ENCODE measurements at regions not wholly inside any gene's neighbourhood (a gene's known extent, or its start where the extent isn't known, plus 50 kb on each side); places are given as distances from the start of the nearest gene placed in this dataset.

DNA sequence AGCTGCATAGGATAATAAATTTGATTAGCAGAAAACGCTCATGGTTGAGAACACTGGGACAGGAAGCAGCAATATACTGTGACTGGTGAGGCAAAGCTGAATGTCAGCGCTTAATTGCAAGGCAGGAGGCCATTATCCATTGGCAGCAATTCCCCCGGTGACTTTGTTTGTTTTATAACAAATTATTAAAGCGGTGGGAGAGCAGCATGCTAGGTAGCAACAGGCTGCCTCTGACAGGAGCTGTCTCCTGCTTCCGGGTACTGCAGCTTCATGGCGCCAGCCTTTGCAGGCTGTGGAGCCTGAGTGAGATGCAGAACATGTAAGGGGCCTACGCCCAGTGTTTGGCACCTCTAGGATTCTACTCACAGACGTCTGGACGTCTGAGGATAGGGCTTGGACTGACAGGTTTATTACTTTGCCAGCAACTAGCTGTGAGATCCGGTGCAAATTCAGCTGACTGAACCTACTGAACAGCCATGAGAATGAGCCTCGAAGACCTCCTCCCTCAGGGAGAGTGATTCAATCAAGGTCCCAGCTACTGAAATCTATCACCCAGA, 82.1 kb upstream of the SSTR1 start:
- ChIA-PET POLR2A (no interaction called here), CTCF (no interaction called here)
- no peak overlapping the region for H3K27ac ChIP-seq (ENCODE audit: low read length)
- H3K9me3 ChIP-seq (ENCODE audit: control insufficient read depth, insufficient read depth, low read depth, low read length) = no peaks in the 10 kb centered on the region
- TF ChIP-seq SIN3A (IDR thresholded peaks at IDR 0.05; ENCODE audit: borderline replicate concordance, insufficient read depth, low read depth, low read length) = no peak
- no peak for TF ChIP-seq TCF7L2 (IDR thresholded peaks at IDR 0.05; ENCODE audit: low read depth, low read length)
- TF ChIP-seq POLR2AphosphoS5 (IDR thresholded peaks at IDR 0.05; ENCODE audit: low read depth, low read length) = no peak
- TF ChIP-seq, protein P1, sequence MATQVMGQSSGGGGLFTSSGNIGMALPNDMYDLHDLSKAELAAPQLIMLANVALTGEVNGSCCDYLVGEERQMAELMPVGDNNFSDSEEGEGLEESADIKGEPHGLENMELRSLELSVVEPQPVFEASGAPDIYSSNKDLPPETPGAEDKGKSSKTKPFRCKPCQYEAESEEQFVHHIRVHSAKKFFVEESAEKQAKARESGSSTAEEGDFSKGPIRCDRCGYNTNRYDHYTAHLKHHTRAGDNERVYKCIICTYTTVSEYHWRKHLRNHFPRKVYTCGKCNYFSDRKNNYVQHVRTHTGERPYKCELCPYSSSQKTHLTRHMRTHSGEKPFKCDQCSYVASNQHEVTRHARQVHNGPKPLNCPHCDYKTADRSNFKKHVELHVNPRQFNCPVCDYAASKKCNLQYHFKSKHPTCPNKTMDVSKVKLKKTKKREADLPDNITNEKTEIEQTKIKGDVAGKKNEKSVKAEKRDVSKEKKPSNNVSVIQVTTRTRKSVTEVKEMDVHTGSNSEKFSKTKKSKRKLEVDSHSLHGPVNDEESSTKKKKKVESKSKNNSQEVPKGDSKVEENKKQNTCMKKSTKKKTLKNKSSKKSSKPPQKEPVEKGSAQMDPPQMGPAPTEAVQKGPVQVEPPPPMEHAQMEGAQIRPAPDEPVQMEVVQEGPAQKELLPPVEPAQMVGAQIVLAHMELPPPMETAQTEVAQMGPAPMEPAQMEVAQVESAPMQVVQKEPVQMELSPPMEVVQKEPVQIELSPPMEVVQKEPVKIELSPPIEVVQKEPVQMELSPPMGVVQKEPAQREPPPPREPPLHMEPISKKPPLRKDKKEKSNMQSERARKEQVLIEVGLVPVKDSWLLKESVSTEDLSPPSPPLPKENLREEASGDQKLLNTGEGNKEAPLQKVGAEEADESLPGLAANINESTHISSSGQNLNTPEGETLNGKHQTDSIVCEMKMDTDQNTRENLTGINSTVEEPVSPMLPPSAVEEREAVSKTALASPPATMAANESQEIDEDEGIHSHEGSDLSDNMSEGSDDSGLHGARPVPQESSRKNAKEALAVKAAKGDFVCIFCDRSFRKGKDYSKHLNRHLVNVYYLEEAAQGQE (IDR thresholded peaks at IDR 0.05; ENCODE audit: insufficient read depth in 1 of 2, low read depth in 2 of 2, low read length in 1 of 2) = no peak
- TF ChIP-seq, protein P2, sequence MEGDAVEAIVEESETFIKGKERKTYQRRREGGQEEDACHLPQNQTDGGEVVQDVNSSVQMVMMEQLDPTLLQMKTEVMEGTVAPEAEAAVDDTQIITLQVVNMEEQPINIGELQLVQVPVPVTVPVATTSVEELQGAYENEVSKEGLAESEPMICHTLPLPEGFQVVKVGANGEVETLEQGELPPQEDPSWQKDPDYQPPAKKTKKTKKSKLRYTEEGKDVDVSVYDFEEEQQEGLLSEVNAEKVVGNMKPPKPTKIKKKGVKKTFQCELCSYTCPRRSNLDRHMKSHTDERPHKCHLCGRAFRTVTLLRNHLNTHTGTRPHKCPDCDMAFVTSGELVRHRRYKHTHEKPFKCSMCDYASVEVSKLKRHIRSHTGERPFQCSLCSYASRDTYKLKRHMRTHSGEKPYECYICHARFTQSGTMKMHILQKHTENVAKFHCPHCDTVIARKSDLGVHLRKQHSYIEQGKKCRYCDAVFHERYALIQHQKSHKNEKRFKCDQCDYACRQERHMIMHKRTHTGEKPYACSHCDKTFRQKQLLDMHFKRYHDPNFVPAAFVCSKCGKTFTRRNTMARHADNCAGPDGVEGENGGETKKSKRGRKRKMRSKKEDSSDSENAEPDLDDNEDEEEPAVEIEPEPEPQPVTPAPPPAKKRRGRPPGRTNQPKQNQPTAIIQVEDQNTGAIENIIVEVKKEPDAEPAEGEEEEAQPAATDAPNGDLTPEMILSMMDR (IDR thresholded peaks at IDR 0.05) = no peak
- no TSS peak for BruUV-seq (replicated peaks)
- intact Hi-C loops (cut with micrococcal nuclease; ENCODE audit: unreplicated experiment) (no loop called here), in situ Hi-C loops (cut with HindIII; ENCODE audit: low pct_unique_long_range_greater_than_20kb, low sequenced_read_pairs) (no loop called here)
- no peaks in the 10 kb centered on the region for H3K4me1 ChIP-seq (ENCODE audit: control insufficient read depth, insufficient read depth, low read length)
- DNase-seq (ENCODE audit: low read depth, low spot score) (no peak), ATAC-seq (no peak)
- H3K36me3 ChIP-seq (ENCODE audit: control insufficient read depth, insufficient read depth, low read length) = no peaks in the 10 kb centered on the region
- H3K27me3 ChIP-seq (ENCODE audit: control insufficient read depth, insufficient read depth, low read length) = no peaks in the 10 kb centered on the region
- no peak overlapping the region for H3K4me3 ChIP-seq (ENCODE audit: low read depth in 2 of 2, low read length in 2 of 2)

GRCh38 chr14:38127356-38127755, 80.3 kb upstream of the SSTR1 start:
- Histone ChIP-seq H3K36me3 (ENCODE audit: control insufficient read depth, insufficient read depth, low read length) (no peaks in the 10 kb centered on the region), H3K9me3 (ENCODE audit: control insufficient read depth, insufficient read depth, low read depth, low read length) (no peaks in the 10 kb centered on the region), H3K27ac (ENCODE audit: low read length) (no peak overlapping the region), H3K27me3 (ENCODE audit: control insufficient read depth, insufficient read depth, low read length) (no peaks in the 10 kb centered on the region), H3K4me3 (ENCODE audit: low read depth in 2 of 2, low read length in 2 of 2) (no peak overlapping the region), H3K4me1 (ENCODE audit: control insufficient read depth, insufficient read depth, low read length) (no peaks in the 10 kb centered on the region)
- ATAC-seq (no peak), DNase-seq (ENCODE audit: low read depth, low spot score) (no peak)
- ChIA-PET CTCF (no interaction called here), POLR2A (no interaction called here)
- no peak for TF ChIP-seq POLR2AphosphoS5 (IDR thresholded peaks at IDR 0.05; ENCODE audit: low read depth, low read length)
- no peak for TF ChIP-seq TCF7L2 (IDR thresholded peaks at IDR 0.05; ENCODE audit: low read depth, low read length)
- TF ChIP-seq, protein P1 (IDR thresholded peaks at IDR 0.05; ENCODE audit: insufficient read depth in 1 of 2, low read depth in 2 of 2, low read length in 1 of 2) = no peak
- TF ChIP-seq, protein P2 (IDR thresholded peaks at IDR 0.05) = no peak
- no peak for TF ChIP-seq SIN3A (IDR thresholded peaks at IDR 0.05; ENCODE audit: borderline replicate concordance, insufficient read depth, low read depth, low read length)
- no TSS peak for BruUV-seq (replicated peaks)
- in situ Hi-C loops (cut with HindIII; ENCODE audit: low pct_unique_long_range_greater_than_20kb, low sequenced_read_pairs) (no loop called here), intact Hi-C loops (cut with micrococcal nuclease; ENCODE audit: unreplicated experiment) (no loop called here)
